IMR-90 (cell line): ENCODE measurements at regions not wholly inside any gene's neighbourhood (a gene's known extent, or its start where the extent isn't known, plus 50 kb on each side); places are given as distances from the start of the nearest gene placed in this dataset.

ENCODE experiments used
- CEBPB ChIP-seq: IDR thresholded peaks from 2 replicates; pipeline ENCODE4 v1.6.1; 2012; ENCODE audit warnings: low read depth, low read length, improper control_type of control experiment
- MAFK ChIP-seq: IDR thresholded peaks from 2 replicates; pipeline ENCODE4 v1.6.1; 2012; ENCODE audit warnings: low read depth, low read length, improper control_type of control experiment
- MAZ ChIP-seq: IDR thresholded peaks from 2 replicates; pipeline ENCODE4 v1.6.1; 2012; ENCODE audit warnings: low read depth, mild to moderate bottlenecking, low read length, improper control_type of control experiment, moderate library complexity, borderline replicate concordance
- POLR2A ChIP-seq: IDR thresholded peaks from 2 replicates; pipeline ENCODE4 v1.6.1; 2012; ENCODE audit warnings: mild to moderate bottlenecking, low read depth, low read length
- RFX5 ChIP-seq: IDR thresholded peaks from 2 replicates; pipeline ENCODE4 v1.8.0; 2012; ENCODE audit warnings: low read depth, mild to moderate bottlenecking, low read length, moderate library complexity
- TF ChIP-seq, protein P1 (sequence below): conservative IDR thresholded peaks from 2 replicates; pipeline ENCODE4 v1.5.1; 2012; ENCODE audit warnings: mild to moderate bottlenecking, low read depth, low read length, improper control_type of control experiment
- TF ChIP-seq, protein P2 (sequence below): fragments of 150-350 bp; IDR thresholded peaks from 2 replicates; pipeline ENCODE4 v1.6.1; 2016; ENCODE audit warnings: low read depth, mild to moderate bottlenecking, low read length, moderate library complexity, borderline replicate concordance
- TF ChIP-seq, protein P3 (sequence below): fragments of 150-350 bp; IDR thresholded peaks from 2 replicates; pipeline ENCODE4 v1.6.1; 2017; ENCODE audit warnings: mild to moderate bottlenecking, antibody characterized with exemption, low read length, low read depth

DNA sequence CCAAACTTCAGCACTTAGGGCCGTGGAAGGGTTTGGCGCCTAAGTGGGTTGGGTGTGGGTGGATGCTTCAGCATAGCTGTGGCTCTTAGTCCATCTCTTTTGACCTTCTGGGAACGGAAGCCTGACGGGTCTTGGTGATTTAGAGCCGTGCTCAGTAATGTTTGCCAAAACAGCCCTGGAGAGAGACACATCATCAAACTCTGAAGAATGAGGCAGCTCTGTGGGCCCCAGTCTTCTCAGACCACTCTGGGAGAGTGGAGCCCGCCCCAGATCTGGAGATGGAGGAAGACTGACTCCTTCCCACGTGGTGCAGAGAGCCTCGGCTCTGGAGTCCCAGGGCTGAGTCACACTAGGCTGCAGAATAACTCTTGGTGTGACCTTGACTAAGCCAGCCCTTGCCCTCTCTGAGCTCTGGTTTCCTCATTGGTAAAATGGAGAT, 168.9 kb downstream of the C11orf91 start:
- TF ChIP-seq RFX5 (no peak), MAZ (no peak), CEBPB (no peak), POLR2A (no peak), MAFK (no peak)
- TF ChIP-seq, protein P1, sequence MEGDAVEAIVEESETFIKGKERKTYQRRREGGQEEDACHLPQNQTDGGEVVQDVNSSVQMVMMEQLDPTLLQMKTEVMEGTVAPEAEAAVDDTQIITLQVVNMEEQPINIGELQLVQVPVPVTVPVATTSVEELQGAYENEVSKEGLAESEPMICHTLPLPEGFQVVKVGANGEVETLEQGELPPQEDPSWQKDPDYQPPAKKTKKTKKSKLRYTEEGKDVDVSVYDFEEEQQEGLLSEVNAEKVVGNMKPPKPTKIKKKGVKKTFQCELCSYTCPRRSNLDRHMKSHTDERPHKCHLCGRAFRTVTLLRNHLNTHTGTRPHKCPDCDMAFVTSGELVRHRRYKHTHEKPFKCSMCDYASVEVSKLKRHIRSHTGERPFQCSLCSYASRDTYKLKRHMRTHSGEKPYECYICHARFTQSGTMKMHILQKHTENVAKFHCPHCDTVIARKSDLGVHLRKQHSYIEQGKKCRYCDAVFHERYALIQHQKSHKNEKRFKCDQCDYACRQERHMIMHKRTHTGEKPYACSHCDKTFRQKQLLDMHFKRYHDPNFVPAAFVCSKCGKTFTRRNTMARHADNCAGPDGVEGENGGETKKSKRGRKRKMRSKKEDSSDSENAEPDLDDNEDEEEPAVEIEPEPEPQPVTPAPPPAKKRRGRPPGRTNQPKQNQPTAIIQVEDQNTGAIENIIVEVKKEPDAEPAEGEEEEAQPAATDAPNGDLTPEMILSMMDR = no peak
- TF ChIP-seq, protein P2, sequence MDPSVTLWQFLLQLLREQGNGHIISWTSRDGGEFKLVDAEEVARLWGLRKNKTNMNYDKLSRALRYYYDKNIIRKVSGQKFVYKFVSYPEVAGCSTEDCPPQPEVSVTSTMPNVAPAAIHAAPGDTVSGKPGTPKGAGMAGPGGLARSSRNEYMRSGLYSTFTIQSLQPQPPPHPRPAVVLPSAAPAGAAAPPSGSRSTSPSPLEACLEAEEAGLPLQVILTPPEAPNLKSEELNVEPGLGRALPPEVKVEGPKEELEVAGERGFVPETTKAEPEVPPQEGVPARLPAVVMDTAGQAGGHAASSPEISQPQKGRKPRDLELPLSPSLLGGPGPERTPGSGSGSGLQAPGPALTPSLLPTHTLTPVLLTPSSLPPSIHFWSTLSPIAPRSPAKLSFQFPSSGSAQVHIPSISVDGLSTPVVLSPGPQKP = no peak
- TF ChIP-seq, protein P3, sequence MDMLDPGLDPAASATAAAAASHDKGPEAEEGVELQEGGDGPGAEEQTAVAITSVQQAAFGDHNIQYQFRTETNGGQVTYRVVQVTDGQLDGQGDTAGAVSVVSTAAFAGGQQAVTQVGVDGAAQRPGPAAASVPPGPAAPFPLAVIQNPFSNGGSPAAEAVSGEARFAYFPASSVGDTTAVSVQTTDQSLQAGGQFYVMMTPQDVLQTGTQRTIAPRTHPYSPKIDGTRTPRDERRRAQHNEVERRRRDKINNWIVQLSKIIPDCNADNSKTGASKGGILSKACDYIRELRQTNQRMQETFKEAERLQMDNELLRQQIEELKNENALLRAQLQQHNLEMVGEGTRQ = peak; percentile 87
